HG03342 (cell line): ENCODE measurements at regions not wholly inside any gene's neighbourhood (a gene's known extent, or its start where the extent isn't known, plus 50 kb on each side); places are given as distances from the start of the nearest gene placed in this dataset.

Experiments used
- ATAC-seq: cut with Tn5 transposase; IDR thresholded peaks from one replicate; pipeline ENCODE4 v1.9.1; 2021; ENCODE audit warnings: mild to moderate bottlenecking, moderate library complexity; ENCODE audit not compliant: unreplicated experiment

GRCh38 chr19:30168760-30169159 is 203.4 kb upstream of the ZNF536 start:
- ATAC-seq, result no peak

GRCh38 chr19:30169196-30169900 is 202.8 kb upstream of the ZNF536 start:
- ATAC-seq, result no peak

- no peak for ATAC-seq
These were observed 202.1 kb upstream of the ZNF536 start for GRCh38 chr19:30170081-30170480.

- ATAC-seq, result no peak
These were observed 201.6 kb upstream of the ZNF536 start for GRCh38 chr19:30170495-30171137.

- ATAC-seq, result no peak
These were observed 201.0 kb upstream of the ZNF536 start for GRCh38 chr19:30171138-30171635.

- ATAC-seq, result no peak
These were observed 200.2 kb upstream of the ZNF536 start for GRCh38 chr19:30171795-30172612.

GRCh38 chr19:30172613-30173242 is 199.5 kb upstream of the ZNF536 start:
- ATAC-seq, result no peak

GRCh38 chr19:30173593-30174356 is 198.4 kb upstream of the ZNF536 start:
- ATAC-seq, result no peak

- no peak for ATAC-seq
These were observed 197.9 kb upstream of the ZNF536 start for GRCh38 chr19:30174357-30174645.

GRCh38 chr19:30174791-30175190 is 197.4 kb upstream of the ZNF536 start:
- no peak for ATAC-seq

GRCh38 chr19:30175987-30176386 is 196.2 kb upstream of the ZNF536 start:
- no peak for ATAC-seq

GRCh38 chr19:30178721-30179402 is 193.3 kb upstream of the ZNF536 start:
- no peak for ATAC-seq

- no peak for ATAC-seq
These were observed 191.5 kb upstream of the ZNF536 start for GRCh38 chr19:30180691-30181090.

- no peak for ATAC-seq
These were observed 188.2 kb upstream of the ZNF536 start for GRCh38 chr19:30183807-30184490.

GRCh38 chr19:30202060-30202600 is 170.1 kb upstream of the ZNF536 start:
- ATAC-seq, result no peak

GRCh38 chr19:30204721-30205120 is 167.5 kb upstream of the ZNF536 start:
- ATAC-seq, result no peak

- ATAC-seq, result no peak
These were observed 166.0 kb upstream of the ZNF536 start for GRCh38 chr19:30206187-30206586.

GRCh38 chr19:30207357-30207756 is 164.8 kb upstream of the ZNF536 start:
- no peak for ATAC-seq

- no peak for ATAC-seq
These were observed 163.6 kb upstream of the ZNF536 start for GRCh38 chr19:30208436-30209060.
